KMS-11 (cell line): ENCODE measurements at regions not wholly inside any gene's neighbourhood (a gene's known extent, or its start where the extent isn't known, plus 50 kb on each side); places are given as distances from the start of the nearest gene placed in this dataset.

Source experiments
- H2AFZ ChIP-seq: fragments of 200-600 bp; sonication (generic); 2 replicates; pipeline ENCODE4 v1.6.1; 2016; ENCODE audit warnings: antibody characterized with exemption, mixed run types, low read depth
- H3K27ac ChIP-seq: fragments of 200-600 bp; sonication (generic); 2 replicates; pipeline ENCODE4 v1.6.1; 2016; ENCODE audit warnings: mild to moderate bottlenecking, mixed run types
- H3K27me3 ChIP-seq: fragments of 200-600 bp; sonication (generic); 2 replicates; pipeline ENCODE4 v1.6.1; 2017; ENCODE audit warnings: mild to moderate bottlenecking, low read depth, mixed run types, moderate library complexity; ENCODE audit not compliant: insufficient read depth
- H3K36me3 ChIP-seq: fragments of 200-600 bp; sonication (generic); 2 replicates; pipeline ENCODE4 v1.6.1; 2017; ENCODE audit warnings: mild to moderate bottlenecking, mixed run types; ENCODE audit not compliant: insufficient read depth
- H3K4me1 ChIP-seq: fragments of 200-600 bp; sonication (generic); 2 replicates; pipeline ENCODE4 v1.6.1; 2016; ENCODE audit warnings: mild to moderate bottlenecking, low read depth, mixed run types; ENCODE audit not compliant: poor library complexity, severe bottlenecking
- H3K4me2 ChIP-seq: fragments of 200-600 bp; sonication (generic); 2 replicates; pipeline ENCODE4 v1.7.0; 2016; ENCODE audit warnings: mild to moderate bottlenecking, mixed run types
- H3K4me3 ChIP-seq: fragments of 200-600 bp; sonication (generic); IDR thresholded peaks from 2 replicates; pipeline ENCODE4 v1.6.1; 2017; ENCODE audit warnings: low read depth, low read length, mixed read lengths; ENCODE audit not compliant: insufficient read depth
- H3K79me2 ChIP-seq: fragments of 200-600 bp; sonication (generic); 2 replicates; pipeline ENCODE4 v1.6.1; 2016; ENCODE audit warnings: low read depth, mixed run types; ENCODE audit not compliant: insufficient read depth
- H3K9ac ChIP-seq: fragments of 200-600 bp; sonication (generic); 2 replicates; pipeline ENCODE4 v1.6.1; 2016; ENCODE audit warnings: mild to moderate bottlenecking, mixed run types
- H4K20me1 ChIP-seq: fragments of 200-600 bp; sonication (generic); 2 replicates; pipeline ENCODE4 v1.6.1; 2016; ENCODE audit warnings: mild to moderate bottlenecking, mixed run types; ENCODE audit not compliant: insufficient read depth
- TF ChIP-seq, protein P1 (sequence below): fragments of 200-600 bp; sonication (generic); conservative IDR thresholded peaks from 2 replicates; pipeline ENCODE4 v1.6.1; 2017; ENCODE audit warnings: low read depth, mild to moderate bottlenecking, antibody characterized with exemption, low read length, moderate library complexity, mixed read lengths

DNA sequence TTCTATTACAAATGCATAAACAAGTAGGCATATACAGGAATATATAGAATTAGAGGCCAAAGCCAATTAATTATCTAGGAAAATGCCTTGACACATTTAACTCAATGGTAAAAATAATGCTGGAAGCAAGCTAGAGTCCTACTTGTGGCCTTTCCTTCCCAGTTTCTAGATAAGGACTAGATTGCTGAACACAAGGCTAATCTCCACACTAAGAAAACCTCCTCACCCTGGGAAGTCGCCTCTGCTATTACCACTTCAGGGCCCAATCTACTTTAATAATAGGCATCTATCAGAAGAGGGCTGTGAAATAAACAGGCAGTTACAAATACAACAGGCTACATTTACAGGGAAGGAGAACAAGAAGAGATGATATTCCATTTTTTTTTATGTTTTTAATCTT is 80.5 kb upstream of the PRICKLE2 start:
- Histone ChIP-seq H3K4me2 (no peak overlapping the region), H3K27ac (no peak overlapping the region), H3K36me3 (no peaks in the 10 kb centered on the region), H3K27me3 (no peaks in the 10 kb centered on the region), H3K4me3 (no peak overlapping the region), H2AFZ (no peak overlapping the region), H3K9ac (no peak overlapping the region), H4K20me1 (no peaks in the 10 kb centered on the region), H3K79me2 (no peaks in the 10 kb centered on the region), H3K4me1 (no peaks in the 10 kb centered on the region)
- TF ChIP-seq, protein P1, sequence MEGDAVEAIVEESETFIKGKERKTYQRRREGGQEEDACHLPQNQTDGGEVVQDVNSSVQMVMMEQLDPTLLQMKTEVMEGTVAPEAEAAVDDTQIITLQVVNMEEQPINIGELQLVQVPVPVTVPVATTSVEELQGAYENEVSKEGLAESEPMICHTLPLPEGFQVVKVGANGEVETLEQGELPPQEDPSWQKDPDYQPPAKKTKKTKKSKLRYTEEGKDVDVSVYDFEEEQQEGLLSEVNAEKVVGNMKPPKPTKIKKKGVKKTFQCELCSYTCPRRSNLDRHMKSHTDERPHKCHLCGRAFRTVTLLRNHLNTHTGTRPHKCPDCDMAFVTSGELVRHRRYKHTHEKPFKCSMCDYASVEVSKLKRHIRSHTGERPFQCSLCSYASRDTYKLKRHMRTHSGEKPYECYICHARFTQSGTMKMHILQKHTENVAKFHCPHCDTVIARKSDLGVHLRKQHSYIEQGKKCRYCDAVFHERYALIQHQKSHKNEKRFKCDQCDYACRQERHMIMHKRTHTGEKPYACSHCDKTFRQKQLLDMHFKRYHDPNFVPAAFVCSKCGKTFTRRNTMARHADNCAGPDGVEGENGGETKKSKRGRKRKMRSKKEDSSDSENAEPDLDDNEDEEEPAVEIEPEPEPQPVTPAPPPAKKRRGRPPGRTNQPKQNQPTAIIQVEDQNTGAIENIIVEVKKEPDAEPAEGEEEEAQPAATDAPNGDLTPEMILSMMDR, result no peak

DNA sequence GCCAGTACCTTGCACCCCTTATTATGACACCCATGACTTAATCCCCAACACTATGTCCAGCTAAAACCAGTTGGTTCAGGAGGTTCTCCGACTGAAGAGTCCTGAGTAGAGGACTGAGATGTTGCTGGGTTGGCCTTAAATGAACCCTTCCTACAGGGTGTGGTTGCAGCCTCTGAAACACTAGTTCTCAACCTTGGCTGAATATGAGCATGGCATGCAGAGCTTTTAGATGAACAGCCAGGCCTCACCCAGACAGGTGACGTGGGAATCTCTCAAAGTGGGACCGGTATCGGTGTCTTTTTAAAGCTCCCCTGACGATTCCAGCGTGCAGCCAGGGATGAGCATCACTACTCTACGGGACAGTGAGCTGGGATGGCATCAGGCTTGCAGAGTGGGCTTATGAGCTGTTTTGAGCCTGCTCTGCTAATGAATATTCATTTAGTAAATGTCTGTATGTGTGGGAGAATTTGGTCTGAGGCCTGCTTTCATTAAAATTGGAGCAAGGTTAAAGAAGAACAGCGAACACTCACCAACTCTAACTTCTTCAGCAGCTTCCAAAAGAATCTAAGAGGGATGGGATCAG is 79.7 kb upstream of the PRICKLE2 start:
- Histone ChIP-seq H3K27me3 (no peaks in the 10 kb centered on the region), H3K4me3 (no peak overlapping the region), H3K79me2 (no peaks in the 10 kb centered on the region), H3K9ac (no peak overlapping the region), H4K20me1 (no peaks in the 10 kb centered on the region), H3K27ac (no peak overlapping the region), H3K4me1 (no peaks in the 10 kb centered on the region), H3K4me2 (no peak overlapping the region), H3K36me3 (no peaks in the 10 kb centered on the region), H2AFZ (no peak overlapping the region)
- TF ChIP-seq, protein P1, result no peak

DNA sequence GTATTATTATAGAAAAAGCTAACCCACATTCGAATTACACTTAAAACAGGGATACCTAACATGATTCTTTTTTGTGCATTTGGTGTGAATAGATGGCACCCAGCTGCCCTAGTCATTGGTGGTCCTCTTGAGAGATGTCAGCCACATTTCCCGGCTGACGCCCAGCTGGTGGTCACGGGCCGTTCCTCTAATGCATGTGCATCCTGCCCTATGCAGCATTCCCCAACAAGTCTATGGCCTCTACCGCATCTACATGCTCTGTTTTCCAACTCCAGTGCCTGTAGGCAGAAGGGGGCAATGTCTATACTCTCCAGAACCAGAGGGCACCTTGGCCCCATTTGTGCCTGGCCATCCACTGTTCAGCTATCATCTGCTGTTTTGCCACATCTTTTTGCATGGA is 78.6 kb upstream of the PRICKLE2 start:
- Histone ChIP-seq H3K27me3 (no peaks in the 10 kb centered on the region), H3K4me1 (no peaks in the 10 kb centered on the region), H3K36me3 (no peaks in the 10 kb centered on the region), H3K79me2 (no peaks in the 10 kb centered on the region), H2AFZ (no peak overlapping the region), H3K9ac (no peak overlapping the region), H4K20me1 (no peaks in the 10 kb centered on the region), H3K27ac (no peak overlapping the region), H3K4me2 (no peak overlapping the region), H3K4me3 (no peak overlapping the region)
- TF ChIP-seq, protein P1, result no peak

DNA sequence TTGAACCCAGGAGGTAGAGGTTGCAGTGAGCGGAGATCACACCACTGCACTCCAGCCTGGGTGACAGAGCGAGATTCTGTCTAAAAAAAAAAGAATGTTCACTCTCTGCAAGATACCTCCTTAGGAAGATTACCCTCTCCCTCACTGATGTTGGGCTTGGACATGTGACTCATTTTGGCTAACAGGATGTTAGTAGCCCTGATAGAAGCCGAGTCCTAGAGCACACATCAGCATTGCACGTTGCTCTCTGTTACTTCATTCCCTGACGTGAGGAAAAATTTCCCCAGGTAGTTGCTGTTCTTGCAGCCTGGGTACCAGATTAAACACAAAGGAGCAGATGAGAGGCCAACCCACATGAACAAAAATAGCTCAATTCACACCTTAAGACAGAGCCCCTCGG is 78.1 kb upstream of the PRICKLE2 start:
- H3K9ac ChIP-seq, result no peak overlapping the region
- no peak overlapping the region for H3K27ac ChIP-seq
- no peak overlapping the region for H3K4me2 ChIP-seq
- no peaks in the 10 kb centered on the region for H3K36me3 ChIP-seq
- no peaks in the 10 kb centered on the region for H4K20me1 ChIP-seq
- no peaks in the 10 kb centered on the region for H3K79me2 ChIP-seq
- TF ChIP-seq, protein P1, result no peak
- no peaks in the 10 kb centered on the region for H3K4me1 ChIP-seq
- no peak overlapping the region for H3K4me3 ChIP-seq
- no peaks in the 10 kb centered on the region for H3K27me3 ChIP-seq
- H2AFZ ChIP-seq, result no peak overlapping the region

DNA sequence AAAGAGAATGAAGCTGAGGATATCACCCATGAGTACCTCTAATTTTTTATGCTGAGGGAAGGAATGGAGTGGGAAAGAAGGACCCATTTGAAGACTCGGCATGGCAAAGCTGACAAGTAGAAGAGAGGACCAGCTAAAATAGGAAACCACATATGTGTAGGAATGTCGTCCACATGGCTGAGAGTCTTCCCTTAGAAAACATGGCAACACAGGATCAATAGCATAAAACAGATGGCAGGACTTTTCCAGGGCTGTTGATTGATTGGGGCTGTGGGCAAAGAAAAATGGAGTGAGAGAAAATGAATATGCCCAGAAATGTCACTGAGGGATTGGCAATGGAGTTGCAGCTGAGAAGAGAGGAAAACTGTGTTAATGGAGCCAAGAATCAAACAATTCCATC is 76.2 kb upstream of the PRICKLE2 start:
- H3K4me1 ChIP-seq, result no peaks in the 10 kb centered on the region
- no peak overlapping the region for H3K27ac ChIP-seq
- no peaks in the 10 kb centered on the region for H4K20me1 ChIP-seq
- H3K9ac ChIP-seq, result no peak overlapping the region
- TF ChIP-seq, protein P1, result no peak
- no peak overlapping the region for H3K4me3 ChIP-seq
- no peak overlapping the region for H3K4me2 ChIP-seq
- H3K27me3 ChIP-seq, result no peaks in the 10 kb centered on the region
- H3K79me2 ChIP-seq, result no peaks in the 10 kb centered on the region
- no peak overlapping the region for H2AFZ ChIP-seq
- H3K36me3 ChIP-seq, result no peaks in the 10 kb centered on the region
